IMR-90 (cell line): ENCODE measurements at regions not wholly inside any gene's neighbourhood (a gene's known extent, or its start where the extent isn't known, plus 50 kb on each side); places are given as distances from the start of the nearest gene placed in this dataset.

Experiments
- ATAC-seq: fragments of 200-7000 bp; cut with Tn5 transposase; 2 replicates; pipeline ENCODE4 v1.9.1; 2020; ENCODE audit warnings: low read depth, mild to moderate bottlenecking, moderate library complexity
- BruUV-seq: library from RNA; stranded (reverse); fragments of 400-500 nt; replicated peaks from 2 replicates; lab custom pipeline; 2021; lab: Mats Ljungman, UMichigan
- CTCF ChIA-PET: fragments of 300-600 bp; formaldehyde crosslinking; extraction: SDS; loops from one replicate; lab custom pipeline; 2021; ENCODE audit warnings: antibody characterized with exemption; lab: Yijun Ruan, JAX
- POLR2A ChIA-PET: fragments of 300-600 bp; sonication (Branson Sonifier 250); formaldehyde crosslinking; loops from one replicate; lab custom pipeline; 2022; ENCODE audit warnings: antibody characterized with exemption; ENCODE audit not compliant: unreplicated experiment; lab: Charles Lee
- DNase-seq: peaks from one replicate; pipeline ENCODE4 v3.0.0; 2013
- H2AFZ ChIP-seq: replicated peaks from 2 replicates; pipeline ENCODE3; 2013; ENCODE audit warnings: low read length, mild to moderate bottlenecking; ENCODE audit not compliant: poor library complexity
- H2AK5ac ChIP-seq: 2 replicates; pipeline ENCODE4 v1.6.1; 2013; ENCODE audit warnings: low read depth, low read length, inconsistent platforms
- H2AK9ac ChIP-seq: replicated peaks from 2 replicates; pipeline ENCODE3; 2013; ENCODE audit warnings: mild to moderate bottlenecking, low read depth, low read length, moderate library complexity; ENCODE audit not compliant: poor library complexity
- H2BK120ac ChIP-seq: 2 replicates; pipeline ENCODE4 v1.6.1; 2013; ENCODE audit warnings: low read depth, low read length, inconsistent platforms
- H2BK15ac ChIP-seq: 3 replicates; pipeline ENCODE4 v1.6.1; 2013; ENCODE audit warnings: low read depth, low read length, inconsistent platforms
- H2BK20ac ChIP-seq: 2 replicates; pipeline ENCODE4 v1.6.1; 2013; ENCODE audit warnings: low read depth, mild to moderate bottlenecking, inconsistent platforms, low read length, moderate library complexity
- H2BK5ac ChIP-seq: 2 replicates; pipeline ENCODE4 v1.6.1; 2013; ENCODE audit warnings: mild to moderate bottlenecking, low read depth, low read length, inconsistent platforms; ENCODE audit not compliant: poor library complexity, severe bottlenecking
- H3K14ac ChIP-seq: replicated peaks from 2 replicates; pipeline ENCODE4 v1.6.1; 2013; ENCODE audit warnings: low read depth, low read length, inconsistent platforms
- H3K18ac ChIP-seq: 2 replicates; pipeline ENCODE4 v1.6.1; 2013; ENCODE audit warnings: low read depth, low read length, control low read depth
- H3K23ac ChIP-seq: 2 replicates; pipeline ENCODE4 v1.6.1; 2013; ENCODE audit warnings: low read depth, low read length, inconsistent platforms
- H3K27ac ChIP-seq: 2 replicates; pipeline ENCODE4 v1.5.1; 2013; ENCODE audit warnings: mild to moderate bottlenecking, control low read depth, low read length; ENCODE audit not compliant: insufficient read depth
- H3K27me3 ChIP-seq: 2 replicates; pipeline ENCODE4 v1.6.1; 2013; ENCODE audit warnings: low read length; ENCODE audit not compliant: control insufficient read depth, insufficient read depth
- H3K36me3 ChIP-seq: 2 replicates; pipeline ENCODE4 v1.6.1; 2013; ENCODE audit warnings: low read length, mixed read lengths; ENCODE audit not compliant: control insufficient read depth, insufficient read depth
- H3K4ac ChIP-seq: 2 replicates; pipeline ENCODE4 v1.6.1; 2013; ENCODE audit warnings: low read depth, low read length, inconsistent platforms
- H3K4me1 ChIP-seq: 2 replicates; pipeline ENCODE4 v1.6.1; 2013; ENCODE audit warnings: low read length, mixed read lengths; ENCODE audit not compliant: control insufficient read depth, insufficient read depth
- H3K4me2 ChIP-seq: 2 replicates; pipeline ENCODE4 v1.6.1; 2013; ENCODE audit warnings: low read depth, mild to moderate bottlenecking, control low read depth, low read length, moderate library complexity
- H3K4me3 ChIP-seq: 2 replicates; pipeline ENCODE4 v1.5.1; 2013; ENCODE audit warnings: low read depth, mild to moderate bottlenecking, control low read depth, low read length, moderate library complexity; ENCODE audit not compliant: insufficient read depth
- H3K56ac ChIP-seq: 2 replicates; pipeline ENCODE4 v1.6.1; 2013; ENCODE audit warnings: low read length, inconsistent platforms; ENCODE audit not compliant: insufficient read depth; ENCODE audit errors: extremely low read depth
- H3K79me1 ChIP-seq, 2 experiments: 2 replicates each; pipeline ENCODE4 v1.6.1; 2013; ENCODE audit warnings: low read length in 2 of 2, inconsistent platforms in 1 of 2, low read depth in 1 of 2
- H3K9ac ChIP-seq: 2 replicates; pipeline ENCODE4 v1.6.1; 2013; ENCODE audit warnings: low read depth, low read length, control low read depth
- H3K9me1 ChIP-seq: 2 replicates; pipeline ENCODE4 v1.6.1; 2013; ENCODE audit warnings: low read length, inconsistent platforms; ENCODE audit not compliant: insufficient read depth
- H3K9me3 ChIP-seq: 2 replicates; pipeline ENCODE4 v1.6.1; 2013; ENCODE audit warnings: low read length; ENCODE audit not compliant: control insufficient read depth, insufficient read depth
- H4K20me1 ChIP-seq: 2 replicates; pipeline ENCODE4 v1.6.1; 2013; ENCODE audit warnings: low read length, inconsistent platforms; ENCODE audit not compliant: insufficient read depth
- H4K5ac ChIP-seq: 2 replicates; pipeline ENCODE4 v1.6.1; 2013; ENCODE audit warnings: mild to moderate bottlenecking, low read depth, low read length, control low read depth
- H4K8ac ChIP-seq, 2 experiments: 2 replicates each; pipeline ENCODE4 v1.6.1; 2013; ENCODE audit warnings: low read depth in 2 of 2, low read length in 2 of 2, control low read depth in 1 of 2, inconsistent platforms in 1 of 2
- H4K91ac ChIP-seq: 2 replicates; pipeline ENCODE4 v1.6.1; 2013; ENCODE audit warnings: low read depth, low read length, inconsistent platforms; ENCODE audit not compliant: insufficient read depth
- BHLHE40 ChIP-seq: fragments of 150-350 bp; IDR thresholded peaks from 2 replicates; pipeline ENCODE4 v1.6.1; 2016; ENCODE audit warnings: mild to moderate bottlenecking, low read depth, low read length
- CEBPB ChIP-seq: IDR thresholded peaks from 2 replicates; pipeline ENCODE4 v1.6.1; 2012; ENCODE audit warnings: low read depth, low read length, improper control_type of control experiment
- CHD1 ChIP-seq: IDR thresholded peaks from 2 replicates; pipeline ENCODE4 v1.6.1; 2012; ENCODE audit warnings: low read depth, low read length, improper control_type of control experiment
- MAFK ChIP-seq: IDR thresholded peaks from 2 replicates; pipeline ENCODE4 v1.6.1; 2012; ENCODE audit warnings: low read depth, low read length, improper control_type of control experiment
- MAZ ChIP-seq: IDR thresholded peaks from 2 replicates; pipeline ENCODE4 v1.6.1; 2012; ENCODE audit warnings: low read depth, mild to moderate bottlenecking, low read length, improper control_type of control experiment, moderate library complexity, borderline replicate concordance
- MXI1 ChIP-seq: IDR thresholded peaks from 2 replicates; pipeline ENCODE4 v1.6.1; 2012; ENCODE audit warnings: low read depth, mild to moderate bottlenecking, low read length, moderate library complexity, borderline replicate concordance
- NFE2L2 ChIP-seq: fragments of 150-350 bp; IDR thresholded peaks from 2 replicates; pipeline ENCODE4 v1.6.1; 2016; ENCODE audit warnings: low read depth, mild to moderate bottlenecking, low read length
- POLR2A ChIP-seq: IDR thresholded peaks from 2 replicates; pipeline ENCODE4 v1.6.1; 2012; ENCODE audit warnings: mild to moderate bottlenecking, low read depth, low read length
- RAD21 ChIP-seq: IDR thresholded peaks from 2 replicates; pipeline ENCODE4 v1.6.1; 2012; ENCODE audit warnings: low read length, improper control_type of control experiment
- RCOR1 ChIP-seq: IDR thresholded peaks from 2 replicates; pipeline ENCODE4 v1.6.1; 2012; ENCODE audit warnings: mild to moderate bottlenecking, low read length, improper control_type of control experiment; ENCODE audit not compliant: insufficient replicate concordance
- RFX5 ChIP-seq: IDR thresholded peaks from 2 replicates; pipeline ENCODE4 v1.8.0; 2012; ENCODE audit warnings: low read depth, mild to moderate bottlenecking, low read length, moderate library complexity
- SMC3 ChIP-seq: fragments of 150-350 bp; IDR thresholded peaks from 2 replicates; pipeline ENCODE4 v1.6.1; 2016; ENCODE audit warnings: low read depth, mild to moderate bottlenecking, antibody characterized with exemption, low read length, moderate library complexity
- WGBS, 2 experiments: methylation state at CpG; one replicate each; pipeline versions ENCODE4 v1.1.5 to v1.1.7; 2013; ENCODE audit warnings: missing lambda C conversion rate in 2 of 2; ENCODE audit not compliant: insufficient read length in 1 of 2; ENCODE audit errors: extremely low coverage in 2 of 2; 5-methylcytosine and 5-hydroxymethylcytosine counted together
- dilution Hi-C: fragments of 300-500 bp; cut with HindIII; formaldehyde crosslinking; loops from one replicate; pipeline ENCODE4 v1.14.3; 2018; ENCODE audit warnings: low sequenced_read_pairs; ENCODE audit not compliant: unreplicated experiment
- in situ Hi-C: fragments of 300-500 bp; cut with MboI; formaldehyde crosslinking; loops from 3 replicates; pipeline ENCODE4 v1.14.3; 2019; ENCODE audit warnings: low sequenced_read_pairs, inconsistent platforms, mixed read lengths
- intact Hi-C: fragments of 100-400 bp; cut with micrococcal nuclease; formaldehyde crosslinking; loops from 2 replicates; pipeline ENCODE4 v1.10.0; 2022
- TF ChIP-seq, protein P1 (sequence below): conservative IDR thresholded peaks from 2 replicates; pipeline ENCODE4 v1.5.1; 2012; ENCODE audit warnings: mild to moderate bottlenecking, low read depth, low read length, improper control_type of control experiment
- TF ChIP-seq, protein P2 (sequence below): fragments of 150-350 bp; IDR thresholded peaks from 2 replicates; pipeline ENCODE4 v1.6.1; 2017; ENCODE audit warnings: mild to moderate bottlenecking, antibody characterized with exemption, low read length, low read depth

DNA sequence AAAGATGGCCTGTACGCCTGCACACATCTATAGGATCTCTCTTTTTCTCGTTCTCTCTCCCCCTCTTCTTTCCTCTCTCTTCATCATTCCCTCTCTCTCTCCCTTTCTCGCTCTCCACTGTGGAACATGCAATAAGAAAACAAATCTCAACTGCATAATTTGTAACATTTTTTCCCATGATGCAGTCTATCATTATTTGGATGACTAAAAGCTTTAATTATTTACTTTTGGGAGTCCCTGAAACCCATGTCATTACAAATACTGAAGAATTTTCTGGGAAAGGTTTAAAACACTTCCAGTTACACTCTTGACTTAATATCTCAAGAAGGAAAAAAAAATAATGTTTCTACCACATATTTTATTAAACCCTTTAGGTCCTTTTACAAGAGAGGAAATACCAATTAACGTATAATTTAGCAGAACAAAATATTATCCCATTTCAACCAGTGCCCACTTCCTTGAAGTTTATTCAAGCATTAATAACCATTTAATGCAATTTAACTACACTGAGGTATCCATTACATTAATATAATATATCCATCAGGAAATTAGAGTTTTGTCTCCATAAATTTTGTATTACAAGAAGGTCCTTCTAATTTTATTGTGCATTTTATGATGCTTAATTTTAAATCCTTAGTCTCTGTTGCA, 1615.2 kb upstream of the ACVR2A start:
- Histone ChIP-seq H3K56ac (no peak overlapping the region), H2AK9ac (no peak overlapping the region), H2BK15ac (no peak overlapping the region), H3K9ac (no peak overlapping the region), H3K27me3 (no peaks in the 10 kb centered on the region), H4K91ac (no peak overlapping the region), H3K36me3 (no peaks in the 10 kb centered on the region), H4K5ac (no peak overlapping the region), H4K20me1 (no peaks in the 10 kb centered on the region), H2AK5ac (no peak overlapping the region), H3K9me3 (no peaks in the 10 kb centered on the region), H2BK120ac (no peak overlapping the region), H3K4me3 (no peak overlapping the region), H3K4me2 (peak overlapping the region; percentile 45; the same call in 1 of the 2 replicates), H3K14ac (no peak overlapping the region), H2AFZ (no peak overlapping the region), H3K9me1 (no peaks in the 10 kb centered on the region), H3K23ac (no peak overlapping the region), H3K27ac (no peak overlapping the region), H2BK20ac (no peak overlapping the region), H3K4ac (no peak overlapping the region), H3K18ac (no peak overlapping the region), H4K8ac (no peak overlapping the region), H3K4me1 (0 out of 2 replicates have a peak, but pooled peaks cover 2% of the 10 kb centered on the region), H2BK5ac (no peak overlapping the region), H3K79me1 (no peaks in the 10 kb centered on the region)
- DNase-seq (peak; percentile 59), ATAC-seq (peak; percentile 68)
- no CpG with 5 or more reads among the region's 4 CpGs for WGBS, 2 experiments
- ChIA-PET CTCF (no interaction called here), POLR2A (no interaction called here)
- no TSS peak for BruUV-seq
- dilution Hi-C loops (no loop called here), intact Hi-C loops (loop anchor here (10.0 kb wide), 1 partner anchor 1045 kb away; no protein-coding TSS in a partner anchor), in situ Hi-C loops (no loop called here)
- TF ChIP-seq RFX5 (no peak), MAFK (no peak), NFE2L2 (no peak), MAZ (no peak), RCOR1 (no peak), MXI1 (no peak), SMC3 (no peak), BHLHE40 (no peak), POLR2A (no peak), RAD21 (no peak), CEBPB (no peak), CHD1 (no peak)
- TF ChIP-seq, protein P1, sequence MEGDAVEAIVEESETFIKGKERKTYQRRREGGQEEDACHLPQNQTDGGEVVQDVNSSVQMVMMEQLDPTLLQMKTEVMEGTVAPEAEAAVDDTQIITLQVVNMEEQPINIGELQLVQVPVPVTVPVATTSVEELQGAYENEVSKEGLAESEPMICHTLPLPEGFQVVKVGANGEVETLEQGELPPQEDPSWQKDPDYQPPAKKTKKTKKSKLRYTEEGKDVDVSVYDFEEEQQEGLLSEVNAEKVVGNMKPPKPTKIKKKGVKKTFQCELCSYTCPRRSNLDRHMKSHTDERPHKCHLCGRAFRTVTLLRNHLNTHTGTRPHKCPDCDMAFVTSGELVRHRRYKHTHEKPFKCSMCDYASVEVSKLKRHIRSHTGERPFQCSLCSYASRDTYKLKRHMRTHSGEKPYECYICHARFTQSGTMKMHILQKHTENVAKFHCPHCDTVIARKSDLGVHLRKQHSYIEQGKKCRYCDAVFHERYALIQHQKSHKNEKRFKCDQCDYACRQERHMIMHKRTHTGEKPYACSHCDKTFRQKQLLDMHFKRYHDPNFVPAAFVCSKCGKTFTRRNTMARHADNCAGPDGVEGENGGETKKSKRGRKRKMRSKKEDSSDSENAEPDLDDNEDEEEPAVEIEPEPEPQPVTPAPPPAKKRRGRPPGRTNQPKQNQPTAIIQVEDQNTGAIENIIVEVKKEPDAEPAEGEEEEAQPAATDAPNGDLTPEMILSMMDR: no peak
- TF ChIP-seq, protein P2, sequence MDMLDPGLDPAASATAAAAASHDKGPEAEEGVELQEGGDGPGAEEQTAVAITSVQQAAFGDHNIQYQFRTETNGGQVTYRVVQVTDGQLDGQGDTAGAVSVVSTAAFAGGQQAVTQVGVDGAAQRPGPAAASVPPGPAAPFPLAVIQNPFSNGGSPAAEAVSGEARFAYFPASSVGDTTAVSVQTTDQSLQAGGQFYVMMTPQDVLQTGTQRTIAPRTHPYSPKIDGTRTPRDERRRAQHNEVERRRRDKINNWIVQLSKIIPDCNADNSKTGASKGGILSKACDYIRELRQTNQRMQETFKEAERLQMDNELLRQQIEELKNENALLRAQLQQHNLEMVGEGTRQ: no peak
